PC-3 (cell line): ENCODE measurements at regions not wholly inside any gene's neighbourhood (a gene's known extent, or its start where the extent isn't known, plus 50 kb on each side); places are given as distances from the start of the nearest gene placed in this dataset.

ENCODE experiments used
- EZH2 ChIP-seq: fragments of 300-600 bp; sonication (generic); IDR thresholded peaks from one replicate; pipeline ENCODE4 v1.6.1; 2017; ENCODE audit warnings: antibody characterized with exemption, mild to moderate bottlenecking, low read length; ENCODE audit not compliant: unreplicated experiment
- EZH2phosphoT487 ChIP-seq: fragments of 300-600 bp; sonication (generic); IDR thresholded peaks from 2 replicates; pipeline ENCODE4 v1.6.1; 2018; ENCODE audit warnings: mild to moderate bottlenecking, antibody characterized with exemption, low read length, borderline replicate concordance
- TF ChIP-seq, protein P1 (sequence below): fragments of 300-600 bp; sonication (generic); conservative IDR thresholded peaks from 2 replicates; pipeline ENCODE4 v1.5.1; 2017; ENCODE audit warnings: antibody characterized with exemption, low read depth, mild to moderate bottlenecking, low read length

DNA sequence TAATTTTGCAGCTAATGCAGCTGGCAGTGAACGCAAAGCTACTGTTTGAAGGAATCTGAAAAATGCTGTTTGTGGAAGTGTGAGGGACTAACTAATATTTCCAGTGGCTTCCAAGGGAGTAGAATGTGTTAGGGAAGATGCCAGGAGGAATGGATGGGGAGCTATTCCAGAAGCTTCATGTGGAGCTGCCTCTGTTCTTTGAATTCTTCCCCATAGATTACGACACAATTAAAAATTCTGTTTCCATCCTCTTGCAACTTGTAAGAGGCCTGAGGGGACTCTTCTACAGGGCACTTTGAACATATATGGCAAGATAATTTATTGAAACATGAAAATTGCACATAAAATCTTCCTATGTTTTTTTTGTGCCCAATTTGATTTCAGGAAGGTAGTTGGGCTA lies 74.3 kb upstream of the CTXND1 start:
- no peak for TF ChIP-seq EZH2
- TF ChIP-seq, protein P1, sequence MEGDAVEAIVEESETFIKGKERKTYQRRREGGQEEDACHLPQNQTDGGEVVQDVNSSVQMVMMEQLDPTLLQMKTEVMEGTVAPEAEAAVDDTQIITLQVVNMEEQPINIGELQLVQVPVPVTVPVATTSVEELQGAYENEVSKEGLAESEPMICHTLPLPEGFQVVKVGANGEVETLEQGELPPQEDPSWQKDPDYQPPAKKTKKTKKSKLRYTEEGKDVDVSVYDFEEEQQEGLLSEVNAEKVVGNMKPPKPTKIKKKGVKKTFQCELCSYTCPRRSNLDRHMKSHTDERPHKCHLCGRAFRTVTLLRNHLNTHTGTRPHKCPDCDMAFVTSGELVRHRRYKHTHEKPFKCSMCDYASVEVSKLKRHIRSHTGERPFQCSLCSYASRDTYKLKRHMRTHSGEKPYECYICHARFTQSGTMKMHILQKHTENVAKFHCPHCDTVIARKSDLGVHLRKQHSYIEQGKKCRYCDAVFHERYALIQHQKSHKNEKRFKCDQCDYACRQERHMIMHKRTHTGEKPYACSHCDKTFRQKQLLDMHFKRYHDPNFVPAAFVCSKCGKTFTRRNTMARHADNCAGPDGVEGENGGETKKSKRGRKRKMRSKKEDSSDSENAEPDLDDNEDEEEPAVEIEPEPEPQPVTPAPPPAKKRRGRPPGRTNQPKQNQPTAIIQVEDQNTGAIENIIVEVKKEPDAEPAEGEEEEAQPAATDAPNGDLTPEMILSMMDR: no peak
- no peak for TF ChIP-seq EZH2phosphoT487
